GM12875 (cell line): ENCODE measurements at regions not wholly inside any gene's neighbourhood (a gene's known extent, or its start where the extent isn't known, plus 50 kb on each side); places are given as distances from the start of the nearest gene placed in this dataset.

Source experiments
- H3K4me3 ChIP-seq: one replicate; pipeline ENCODE4 v1.5.1; 2011; ENCODE audit warnings: low read depth, low read length, control low read depth
- CTCF ChIP-seq: IDR thresholded peaks from 2 replicates; pipeline ENCODE4 v1.5.1; 2011; ENCODE audit warnings: low read depth, mild to moderate bottlenecking, control low read depth, inconsistent platforms, low read length, moderate library complexity, borderline replicate concordance; ENCODE audit not compliant: insufficient read depth

- no peak overlapping the region for H3K4me3 ChIP-seq
- TF ChIP-seq CTCF = no peak
Observed at GRCh38 chr5:97854871-97855762, 672.1 kb upstream of the RIOK2 start.

- TF ChIP-seq CTCF = no peak
Observed at GRCh38 chr5:97874491-97874890, 691.4 kb upstream of the RIOK2 start.

GRCh38 chr5:97876272-97876671 lies 693.2 kb upstream of the RIOK2 start:
- TF ChIP-seq CTCF = no peak

More at GRCh38 chr5:97874491-97874890, 691.4 kb upstream of the RIOK2 start:
- H3K4me3 ChIP-seq = no peak overlapping the region

GRCh38 chr5:97877588-97877987 lies 694.5 kb upstream of the RIOK2 start:
- H3K4me3 ChIP-seq = no peak overlapping the region
- TF ChIP-seq CTCF = no peak

More at GRCh38 chr5:97876272-97876671, 693.2 kb upstream of the RIOK2 start:
- no peak overlapping the region for H3K4me3 ChIP-seq

- TF ChIP-seq CTCF = no peak
- no peak overlapping the region for H3K4me3 ChIP-seq
Observed at GRCh38 chr5:97888439-97888838, 705.4 kb upstream of the RIOK2 start.

- no peak for TF ChIP-seq CTCF
- H3K4me3 ChIP-seq = no peak overlapping the region
Observed at GRCh38 chr5:97891971-97892370, 708.9 kb upstream of the RIOK2 start.

- TF ChIP-seq CTCF = no peak
- H3K4me3 ChIP-seq = no peak overlapping the region
Observed at GRCh38 chr5:97903742-97904141, 720.7 kb upstream of the RIOK2 start.
